Skeletal muscle tissue (tissue), 3 donors: ENCODE measurements at regions not wholly inside any gene's neighbourhood (a gene's known extent, or its start where the extent isn't known, plus 50 kb on each side); places are given as distances from the start of the nearest gene placed in this dataset.
"Not testable (repeated sequence)": the region's sequence is repeated elsewhere in the genome, so short reads cannot be mapped to it uniquely, and the experiment has no call there.

Experiments used
- H3K27ac ChIP-seq: one replicate; pipeline ENCODE4 v1.7.0; 2013; ENCODE audit warnings: mild to moderate bottlenecking, low read depth, low read length, inconsistent platforms
- H3K27me3 ChIP-seq, 3 donors: one replicate each; pipeline ENCODE4 v1.7.0; 2013; ENCODE audit warnings: low read length in 3 of 3; ENCODE audit not compliant: control insufficient read depth in 3 of 3, insufficient read depth in 3 of 3
- H3K36me3 ChIP-seq, 3 donors: one replicate each; pipeline ENCODE4 v1.7.0; 2013; ENCODE audit warnings: low read length in 3 of 3; ENCODE audit not compliant: control insufficient read depth in 3 of 3, insufficient read depth in 3 of 3
- H3K4me1 ChIP-seq, 3 donors: one replicate each; pipeline ENCODE4 v1.7.0; 2013; ENCODE audit warnings: low read length in 3 of 3, mild to moderate bottlenecking in 3 of 3; ENCODE audit not compliant: control insufficient read depth in 3 of 3, insufficient read depth in 3 of 3
- H3K4me3 ChIP-seq, 3 donors: one replicate each; pipeline ENCODE4 v1.7.0; 2013; ENCODE audit warnings: low read length in 3 of 3
- H3K9ac ChIP-seq, 3 donors: one replicate each; pipeline ENCODE4 v1.7.0; 2013; ENCODE audit warnings: low read length in 3 of 3, mild to moderate bottlenecking in 3 of 3, moderate library complexity in 2 of 3, low read depth in 1 of 3
- H3K9me3 ChIP-seq, 3 donors: one replicate each; pipeline ENCODE4 v1.7.0; 2013; ENCODE audit warnings: low read length in 3 of 3; ENCODE audit not compliant: control insufficient read depth in 3 of 3
- donor health status: Osteomylitis.

GRCh38 chrX:114038358-114038757 is 545.5 kb upstream of the HTR2C start:
- Histone ChIP-seq H3K9ac (no peak overlapping the region), H3K4me1 (no peaks in the 10 kb centered on the region), H3K36me3 (no peaks in the 10 kb centered on the region), H3K27ac (no peak overlapping the region), H3K9me3 (no peaks in the 10 kb centered on the region), H3K27me3 (no peaks in the 10 kb centered on the region), H3K4me3 (no peak overlapping the region)

GRCh38 chrX:114037515-114037914 is 546.4 kb upstream of the HTR2C start:
- Histone ChIP-seq H3K4me3 (no peak overlapping the region), H3K27me3 (no peaks in the 10 kb centered on the region), H3K27ac (no peak overlapping the region), H3K36me3 (no peaks in the 10 kb centered on the region), H3K4me1 (no peaks in the 10 kb centered on the region), H3K9ac (no peak overlapping the region), H3K9me3 (no peaks in the 10 kb centered on the region)

GRCh38 chrX:114028907-114029662 is 554.8 kb upstream of the HTR2C start:
- H3K4me1 ChIP-seq = no peaks in the 10 kb centered on the region
- H3K9ac ChIP-seq = no peak overlapping the region
- no peaks in the 10 kb centered on the region for H3K36me3 ChIP-seq
- H3K27me3 ChIP-seq = no peaks in the 10 kb centered on the region
- H3K27ac ChIP-seq = no peak overlapping the region
- no peaks in the 10 kb centered on the region for H3K9me3 ChIP-seq
- no peak overlapping the region for H3K4me3 ChIP-seq

GRCh38 chrX:114017086-114017485 is 566.8 kb upstream of the HTR2C start:
- Histone ChIP-seq H3K36me3 (no peaks in the 10 kb centered on the region), H3K27me3 (no peaks in the 10 kb centered on the region), H3K4me3 (no peak overlapping the region), H3K9me3 (no peaks in the 10 kb centered on the region), H3K4me1 (no peaks in the 10 kb centered on the region), H3K9ac (no peak overlapping the region), H3K27ac (no peak overlapping the region)

- Histone ChIP-seq H3K4me3 (no peak overlapping the region), H3K9ac (no peak overlapping the region), H3K9me3 (no peaks in the 10 kb centered on the region), H3K4me1 (no peaks in the 10 kb centered on the region), H3K27ac (no peak overlapping the region), H3K36me3 (no peaks in the 10 kb centered on the region), H3K27me3 (no peaks in the 10 kb centered on the region)
Observed at GRCh38 chrX:114015966-114016365, 567.9 kb upstream of the HTR2C start.

- no peaks in the 10 kb centered on the region for H3K36me3 ChIP-seq
- H3K4me1 ChIP-seq = no peaks in the 10 kb centered on the region
- H3K27ac ChIP-seq = no peak overlapping the region
- H3K9me3 ChIP-seq = no peaks in the 10 kb centered on the region
- H3K4me3 ChIP-seq = no peak overlapping the region
- no peaks in the 10 kb centered on the region for H3K27me3 ChIP-seq
- no peak overlapping the region for H3K9ac ChIP-seq
Observed at GRCh38 chrX:114006664-114007063, 577.2 kb upstream of the HTR2C start.

- Histone ChIP-seq H3K27me3 (no peaks in the 10 kb centered on the region), H3K9ac (no peak overlapping the region), H3K9me3 (no peaks in the 10 kb centered on the region)
Observed at GRCh38 chrX:113996781-113997180, 587.1 kb upstream of the HTR2C start.

GRCh38 chrX:113991720-113992119 is 592.2 kb upstream of the HTR2C start:
- not testable (repeated sequence) for H3K4me3 ChIP-seq, H3K9me3 ChIP-seq, H3K36me3 ChIP-seq, H3K4me1 ChIP-seq, H3K27me3 ChIP-seq, H3K27ac ChIP-seq, H3K9ac ChIP-seq

More at GRCh38 chrX:113996781-113997180, 587.1 kb upstream of the HTR2C start:
- Histone ChIP-seq H3K27ac (no peak overlapping the region), H3K4me1 (no peaks in the 10 kb centered on the region), H3K4me3 (no peak overlapping the region), H3K36me3 (no peaks in the 10 kb centered on the region)

GRCh38 chrX:113990669-113991068 is 593.2 kb upstream of the HTR2C start:
- H3K27ac ChIP-seq, H3K9ac ChIP-seq, H3K4me1 ChIP-seq, H3K9me3 ChIP-seq, H3K36me3 ChIP-seq, H3K4me3 ChIP-seq, H3K27me3 ChIP-seq: not testable (repeated sequence)

GRCh38 chrX:113988315-113988935 is 595.5 kb upstream of the HTR2C start:
- H3K27me3 ChIP-seq, H3K36me3 ChIP-seq, H3K9me3 ChIP-seq, H3K4me3 ChIP-seq, H3K9ac ChIP-seq, H3K4me1 ChIP-seq, H3K27ac ChIP-seq: not testable (repeated sequence)
